NT2/D1 (cell line): ENCODE measurements at regions not wholly inside any gene's neighbourhood (a gene's known extent, or its start where the extent isn't known, plus 50 kb on each side); places are given as distances from the start of the nearest gene placed in this dataset.

Experiments used
- YY1 ChIP-seq: IDR thresholded peaks from 2 replicates; pipeline ENCODE4 v1.6.1; 2011; ENCODE audit not compliant: insufficient read length, insufficient read depth
- ZNF274 ChIP-seq: IDR thresholded peaks from 2 replicates; pipeline ENCODE4 v1.6.1; 2011; ENCODE audit warnings: mild to moderate bottlenecking, low read depth, low read length

GRCh38 chr5:135230251-135230925, 168.6 kb downstream of the MACROH2A1 start:
- TF ChIP-seq YY1, result no peak
- TF ChIP-seq ZNF274, result no peak
